Aorta (tissue), 5 donors: ENCODE measurements at regions not wholly inside any gene's neighbourhood (a gene's known extent, or its start where the extent isn't known, plus 50 kb on each side); places are given as distances from the start of the nearest gene placed in this dataset.
"Not testable (repeated sequence)": the region's sequence is repeated elsewhere in the genome, so short reads cannot be mapped to it uniquely, and the experiment has no call there.

Experiments used
- ATAC-seq: fragments of 200-7000 bp; cut with Tn5 transposase; one replicate; pipeline ENCODE4 v1.9.1; 2022; ENCODE audit warnings: moderate library complexity; ENCODE audit not compliant: low FRiP score
- DNase-seq, 2 donors: peaks; one replicate each; pipeline ENCODE4 v3.0.0-alpha.2; 2020
- H3K27ac ChIP-seq, 2 donors: one replicate each; pipeline ENCODE4 v1.5.1; 2013; ENCODE audit warnings: low read length in 2 of 2, mild to moderate bottlenecking in 2 of 2, moderate library complexity in 2 of 2, control low read depth in 1 of 2, inconsistent platforms in 1 of 2, low read depth in 1 of 2
- H3K27me3 ChIP-seq, 2 donors: one replicate each; pipeline ENCODE4 v1.6.1; 2013; ENCODE audit warnings: control low read depth in 1 of 2, low read length in 1 of 2, mild to moderate bottlenecking in 1 of 2, moderate library complexity in 1 of 2; ENCODE audit not compliant: insufficient read depth in 2 of 2, control insufficient read depth in 1 of 2
- H3K36me3 ChIP-seq, 2 donors: one replicate each; pipeline ENCODE4 v1.6.1; 2013; ENCODE audit warnings: control low read depth in 1 of 2, low read length in 1 of 2, mild to moderate bottlenecking in 1 of 2; ENCODE audit not compliant: insufficient read depth in 2 of 2, control insufficient read depth in 1 of 2
- H3K4me1 ChIP-seq, 2 donors: one replicate each; pipeline ENCODE4 v1.6.1; 2013; ENCODE audit warnings: low read length in 2 of 2, control low read depth in 1 of 2, mild to moderate bottlenecking in 1 of 2, moderate library complexity in 1 of 2; ENCODE audit not compliant: insufficient read depth in 2 of 2, control insufficient read depth in 1 of 2
- H3K4me3 ChIP-seq, 2 donors: one replicate each; pipeline ENCODE4 v1.5.1; 2013; ENCODE audit warnings: low read length in 2 of 2, control low read depth in 1 of 2, mild to moderate bottlenecking in 1 of 2
- H3K9me3 ChIP-seq: one replicate; pipeline ENCODE4 v1.6.1; 2013; ENCODE audit warnings: mild to moderate bottlenecking, low read length; ENCODE audit not compliant: control insufficient read depth
- WGBS, 2 donors: extraction: QIAGEN DNeasy Blood & Tissue Kit; methylation state at CpG; one replicate each; pipeline ENCODE4 v1.1.7; 2013; 5-methylcytosine and 5-hydroxymethylcytosine counted together
- intact Hi-C, 2 donors: fragments of 100-400 bp; cut with DNase I; formaldehyde crosslinking; loops; one replicate each; pipeline versions ENCODE4 v1.14.2 to v1.15.0; 2022
- donor health status: healthy with polysubstance abuse.
- donor health status: Bipolar disorder and iron deficiency.
- donor health status: DM: no; HTN: no; CAD: no.
- donor health status: DM: no; HTN: no; CAD: no.
- donor health status: DM: yes; HTN: yes; CAD: no.

- no peak overlapping the region for H3K4me3 ChIP-seq
- 86 to 90% methylated on average over 10 of the region's 10 CpGs for WGBS, 2 donors
- DNase-seq (no peak), ATAC-seq (no peak)
- no peaks in the 10 kb centered on the region for H3K27me3 ChIP-seq
- H3K27ac ChIP-seq: no peak overlapping the region
- no peaks in the 10 kb centered on the region for H3K9me3 ChIP-seq
- intact Hi-C loops: no loop called here
- H3K36me3 ChIP-seq: no peaks in the 10 kb centered on the region
- H3K4me1 ChIP-seq: no peaks in the 10 kb centered on the region
Observed at GRCh38 chr13:30829833-30830637, 76.0 kb upstream of the MEDAG start.

GRCh38 chr13:30830638-30830965 lies 75.5 kb upstream of the MEDAG start:
- DNase-seq: no peak
- Histone ChIP-seq H3K4me1 (no peaks in the 10 kb centered on the region), H3K9me3 (no peaks in the 10 kb centered on the region), H3K4me3 (no peak overlapping the region), H3K36me3 (no peaks in the 10 kb centered on the region), H3K27ac (no peak overlapping the region), H3K27me3 (no peaks in the 10 kb centered on the region)
- intact Hi-C loops: no loop called here
- ATAC-seq: no peak
- 94 to 100% methylated on average over 1 of the region's 1 CpG for WGBS, 2 donors

- Histone ChIP-seq H3K27ac (no peak overlapping the region), H3K4me3 (no peak overlapping the region), H3K4me1 (no peaks in the 10 kb centered on the region), H3K36me3 (no peaks in the 10 kb centered on the region), H3K9me3 (no peaks in the 10 kb centered on the region), H3K27me3 (no peaks in the 10 kb centered on the region)
- WGBS, 2 donors: 92 to 95% methylated on average over 4 of the region's 4 CpGs
- DNase-seq (no peak), ATAC-seq (no peak)
- intact Hi-C loops: no loop called here
Observed at GRCh38 chr13:30831515-30831914, 74.6 kb upstream of the MEDAG start.

- Histone ChIP-seq H3K36me3 (no peaks in the 10 kb centered on the region), H3K4me1 (no peaks in the 10 kb centered on the region), H3K4me3 (no peak overlapping the region), H3K27me3 (no peaks in the 10 kb centered on the region), H3K27ac (no peak overlapping the region), H3K9me3 (no peaks in the 10 kb centered on the region)
- DNase-seq: no peak
- intact Hi-C loops: no loop called here
- ATAC-seq: no peak
- 96% methylated on average over 4 of the region's 4 CpGs for WGBS, 2 donors
Observed at GRCh38 chr13:30832377-30832776, 73.7 kb upstream of the MEDAG start.

- intact Hi-C loops: no loop called here
- DNase-seq (peak; percentile 67 to 84), ATAC-seq (no peak)
- WGBS, 2 donors: 32 to 34% methylated on average over 18 of the region's 18 CpGs
- H3K36me3 ChIP-seq: no peaks in the 10 kb centered on the region
- H3K4me3 ChIP-seq: no peak overlapping the region
- no peaks in the 10 kb centered on the region for H3K4me1 ChIP-seq
- no peaks in the 10 kb centered on the region for H3K27me3 ChIP-seq
- H3K9me3 ChIP-seq: no peaks in the 10 kb centered on the region
- H3K27ac ChIP-seq: no peak overlapping the region
Observed at GRCh38 chr13:30832845-30833332, 73.2 kb upstream of the MEDAG start.

GRCh38 chr13:30835442-30835841 lies 70.6 kb upstream of the MEDAG start:
- 72% methylated on average over 9 of the region's 9 CpGs for WGBS, 2 donors
- no peak for DNase-seq

GRCh38 chr13:30837227-30838159 lies 68.6 kb upstream of the MEDAG start:
- ATAC-seq (no peak), DNase-seq (no peak)
- 94 to 95% methylated on average over 11 of the region's 11 CpGs for WGBS, 2 donors

More at GRCh38 chr13:30835442-30835841, 70.6 kb upstream of the MEDAG start:
- Histone ChIP-seq H3K4me3 (no peak overlapping the region), H3K36me3 (no peaks in the 10 kb centered on the region), H3K9me3 (no peaks in the 10 kb centered on the region), H3K27ac (no peak overlapping the region), H3K4me1 (no peaks in the 10 kb centered on the region), H3K27me3 (no peaks in the 10 kb centered on the region)
- intact Hi-C loops: no loop called here
- no peak for ATAC-seq

GRCh38 chr13:30839636-30840035 lies 66.4 kb upstream of the MEDAG start:
- DNase-seq, ATAC-seq, H3K36me3 ChIP-seq, H3K4me3 ChIP-seq, H3K9me3 ChIP-seq, H3K4me1 ChIP-seq, H3K27ac ChIP-seq, H3K27me3 ChIP-seq, intact Hi-C loops: not testable (repeated sequence)
- 93 to 100% methylated on average over 3 to 30 of the region's 30 CpGs for WGBS, 2 donors

More at GRCh38 chr13:30837227-30838159, 68.6 kb upstream of the MEDAG start:
- intact Hi-C loops: no loop called here
- Histone ChIP-seq H3K9me3 (no peaks in the 10 kb centered on the region), H3K27me3 (no peaks in the 10 kb centered on the region), H3K27ac (no peak overlapping the region), H3K4me3 (no peak overlapping the region), H3K36me3 (no peaks in the 10 kb centered on the region), H3K4me1 (no peaks in the 10 kb centered on the region)
